ENCODE measurements at regions not wholly inside any gene's neighbourhood (a gene's known extent, or its start where the extent isn't known, plus 50 kb on each side); places are given as distances from the start of the nearest gene placed in this dataset.

GRCh38 chr11:115981104-115981481, 476.9 kb upstream of the CADM1 start:
- TF ChIP-seq CTCF (IDR thresholded peaks at IDR 0.05) (no peak), POLR2A (IDR thresholded peaks at IDR 0.05) (no peak)
